SJSA1 (cell line): ENCODE measurements at regions not wholly inside any gene's neighbourhood (a gene's known extent, or its start where the extent isn't known, plus 50 kb on each side); places are given as distances from the start of the nearest gene placed in this dataset.

Experiments used
- DNase-seq, 2 experiments: peaks; one replicate each; pipeline ENCODE4 v3.0.0-alpha.2; 2015 to 2020; ENCODE audit warnings: low spot score in 2 of 2, low read depth in 1 of 2
- H3K27ac ChIP-seq: fragments of 250-450 bp; sonication (Bioruptor Pico); 2 replicates; pipeline ENCODE4 v1.5.1; 2020; ENCODE audit warnings: mild to moderate bottlenecking, moderate library complexity
- H3K27me3 ChIP-seq: fragments of 250-450 bp; sonication (Bioruptor Pico); replicated peaks from 2 replicates; pipeline ENCODE4 v1.5.1; 2020; ENCODE audit warnings: mild to moderate bottlenecking, moderate library complexity
- H3K36me3 ChIP-seq: fragments of 250-450 bp; sonication (Bioruptor Pico); 2 replicates; pipeline ENCODE4 v1.5.1; 2020; ENCODE audit warnings: mild to moderate bottlenecking
- H3K4me1 ChIP-seq: fragments of 250-450 bp; sonication (Bioruptor Pico); replicated peaks from 2 replicates; pipeline ENCODE4 v1.6.1; 2021; ENCODE audit warnings: mild to moderate bottlenecking
- H3K4me3 ChIP-seq: fragments of 250-450 bp; sonication (Bioruptor Pico); 2 replicates; pipeline ENCODE4 v1.5.1; 2020; ENCODE audit warnings: mild to moderate bottlenecking
- H3K9me3 ChIP-seq: fragments of 250-450 bp; sonication (Bioruptor Pico); replicated peaks from 2 replicates; pipeline ENCODE4 v1.5.1; 2020; ENCODE audit warnings: mild to moderate bottlenecking

DNA sequence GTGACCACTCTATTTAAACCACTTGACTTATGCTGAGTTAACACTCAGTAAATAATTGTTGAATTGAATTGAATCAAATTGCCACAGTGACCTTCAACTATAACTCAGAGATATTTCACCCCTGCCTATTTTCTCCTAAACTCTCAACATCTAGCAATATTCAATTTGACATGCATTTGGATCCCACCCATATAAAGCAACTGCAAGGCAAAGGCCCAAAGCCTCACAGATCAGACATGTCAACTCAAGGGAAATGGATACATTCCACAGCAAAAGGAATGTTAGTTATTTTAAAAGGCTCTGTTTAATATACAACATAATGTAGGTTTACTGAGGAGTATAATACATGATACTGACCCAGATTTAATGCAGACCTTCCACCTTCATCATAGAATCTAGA lies 107.4 kb downstream of the KCTD12 start:
- Histone ChIP-seq H3K4me1 (no peaks in the 10 kb centered on the region), H3K9me3 (no peaks in the 10 kb centered on the region), H3K27me3 (no peaks in the 10 kb centered on the region), H3K36me3 (no peaks in the 10 kb centered on the region), H3K4me3 (no peak overlapping the region), H3K27ac (no peak overlapping the region)
- no peak for DNase-seq

DNA sequence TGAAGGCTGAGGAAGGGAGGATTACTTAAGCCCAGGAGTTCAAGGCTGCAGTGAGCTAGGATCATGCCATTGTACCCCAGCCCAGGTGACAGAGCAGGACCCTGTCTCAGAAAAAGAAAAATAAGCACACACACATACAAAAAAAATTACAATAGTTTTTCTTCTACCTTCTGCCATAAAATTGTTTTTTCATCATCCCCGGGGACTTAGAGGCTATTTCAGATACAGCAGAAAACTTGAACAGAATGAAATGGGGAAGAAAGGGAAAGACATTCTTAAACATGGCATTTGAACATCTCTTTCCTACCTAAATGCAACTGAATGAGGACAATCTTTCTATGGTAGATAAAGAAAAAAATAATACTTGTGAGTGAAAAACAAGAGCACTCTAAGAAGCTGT lies 109.1 kb downstream of the KCTD12 start:
- no peak for DNase-seq
- Histone ChIP-seq H3K9me3 (no peaks in the 10 kb centered on the region), H3K27me3 (no peaks in the 10 kb centered on the region), H3K27ac (no peak overlapping the region), H3K4me1 (no peaks in the 10 kb centered on the region), H3K36me3 (no peaks in the 10 kb centered on the region), H3K4me3 (no peak overlapping the region)

DNA sequence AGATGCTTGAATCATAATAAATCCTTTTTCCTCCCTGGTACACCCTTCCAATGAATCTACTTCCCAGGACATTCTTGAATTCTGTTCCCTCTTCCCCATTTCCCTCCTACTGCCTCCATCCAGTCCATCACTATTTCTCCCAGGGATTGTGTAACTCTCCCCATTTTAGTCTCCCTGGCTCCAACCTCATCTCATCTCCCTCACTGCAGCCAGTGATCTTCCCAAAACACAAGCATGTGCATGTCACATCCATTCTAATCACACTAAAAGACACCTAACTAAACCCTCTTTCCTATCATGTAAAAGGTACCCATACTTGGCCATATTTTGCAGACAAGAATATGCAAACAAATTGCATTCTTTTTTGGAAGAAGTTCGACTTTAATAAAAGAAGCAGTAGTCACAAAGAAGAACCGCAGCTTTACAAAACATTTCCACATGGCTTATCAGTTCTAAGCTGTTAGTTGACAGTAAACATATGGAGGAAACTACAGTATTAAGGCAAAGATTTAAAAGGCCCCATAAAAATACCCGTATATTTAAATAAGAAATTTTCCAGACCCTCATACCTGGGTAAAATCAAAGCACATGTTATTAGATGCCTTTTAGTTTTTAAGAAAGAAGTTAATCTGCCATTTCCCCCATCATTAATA lies 111.0 kb downstream of the KCTD12 start:
- no peak for DNase-seq
- H3K9me3 ChIP-seq = no peaks in the 10 kb centered on the region
- no peak overlapping the region for H3K4me3 ChIP-seq
- H3K4me1 ChIP-seq = no peaks in the 10 kb centered on the region
- no peaks in the 10 kb centered on the region for H3K27me3 ChIP-seq
- no peaks in the 10 kb centered on the region for H3K36me3 ChIP-seq
- no peak overlapping the region for H3K27ac ChIP-seq

DNA sequence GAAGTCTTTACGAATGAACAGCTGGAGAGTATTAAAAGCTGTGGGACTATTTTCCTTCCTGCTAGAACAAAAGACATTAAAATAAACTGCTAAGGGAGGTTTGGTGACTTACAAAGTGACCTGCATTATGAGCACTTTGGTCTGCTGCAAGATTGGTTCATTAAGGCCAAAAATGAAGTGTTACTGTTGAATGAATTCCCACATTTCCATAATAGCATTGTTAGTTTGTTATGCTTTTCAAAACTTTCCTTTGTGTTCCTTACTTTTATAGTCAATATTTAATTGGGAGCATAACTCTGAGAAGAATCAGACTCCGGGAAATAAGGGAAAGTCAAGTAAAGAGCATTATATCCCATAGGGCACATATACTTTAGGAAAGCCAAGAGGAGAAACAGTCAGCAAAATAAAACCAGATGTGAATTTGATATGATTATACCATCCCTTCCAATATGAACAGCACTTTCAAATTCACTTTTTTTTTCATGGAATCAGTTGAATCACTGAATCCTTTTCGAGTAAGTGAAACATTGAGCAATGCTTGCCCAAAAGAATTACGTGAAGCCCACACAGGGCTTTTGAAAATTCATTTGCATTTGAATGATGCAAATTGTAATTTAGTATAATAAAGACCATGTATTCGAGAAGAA lies 112.6 kb downstream of the KCTD12 start:
- Histone ChIP-seq H3K4me1 (no peaks in the 10 kb centered on the region), H3K4me3 (no peak overlapping the region), H3K27ac (no peak overlapping the region), H3K36me3 (no peaks in the 10 kb centered on the region), H3K27me3 (no peaks in the 10 kb centered on the region), H3K9me3 (no peaks in the 10 kb centered on the region)
- no peak for DNase-seq

DNA sequence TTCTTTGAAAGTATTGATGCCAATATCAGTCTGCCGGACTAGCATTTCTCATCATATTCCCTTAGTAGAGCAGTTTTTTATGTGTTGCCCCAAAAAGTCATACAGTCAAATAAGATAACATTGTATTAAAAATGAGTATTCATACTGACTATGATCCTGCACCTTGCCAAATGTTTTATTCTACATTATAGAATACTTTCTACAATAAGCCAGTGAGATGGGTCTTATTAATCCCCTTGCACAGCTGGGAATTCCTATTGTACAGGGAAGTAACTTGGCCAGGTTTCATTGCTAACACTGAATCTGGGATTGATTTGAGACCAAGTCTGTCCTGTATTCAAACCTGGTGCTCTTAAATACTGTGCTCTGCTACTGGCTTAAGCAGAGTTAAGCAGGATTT lies 114.0 kb downstream of the KCTD12 start:
- DNase-seq = no peak
- Histone ChIP-seq H3K4me3 (no peak overlapping the region), H3K36me3 (no peaks in the 10 kb centered on the region), H3K4me1 (no peaks in the 10 kb centered on the region), H3K27me3 (no peaks in the 10 kb centered on the region), H3K9me3 (no peaks in the 10 kb centered on the region), H3K27ac (no peak overlapping the region)

DNA sequence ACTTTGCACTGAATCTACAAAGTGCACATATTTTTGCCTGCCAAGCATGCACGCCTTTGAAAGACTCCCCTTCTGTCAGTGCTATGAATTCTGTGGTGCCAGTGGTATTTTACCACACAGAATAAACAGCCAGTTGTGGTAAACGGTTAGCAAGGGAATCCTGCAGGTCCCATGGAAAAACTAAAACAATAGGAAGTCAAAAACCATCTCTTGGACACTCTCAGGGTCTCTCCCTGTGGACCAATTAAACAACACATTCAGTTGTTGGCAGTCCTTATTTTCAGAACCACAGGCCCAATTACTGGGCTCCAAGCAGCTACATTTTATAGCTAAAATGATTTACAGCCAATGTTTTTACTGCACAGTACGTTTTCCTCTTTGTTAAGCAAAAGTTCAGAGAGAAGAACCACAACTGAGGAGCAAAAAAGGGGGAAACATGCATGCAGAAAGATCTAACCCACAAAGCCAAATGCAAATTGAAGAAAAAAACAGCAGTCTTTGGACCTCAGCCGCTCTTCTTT lies 116.9 kb downstream of the KCTD12 start:
- H3K4me1 ChIP-seq = no peaks in the 10 kb centered on the region
- H3K36me3 ChIP-seq = no peaks in the 10 kb centered on the region
- H3K9me3 ChIP-seq = no peaks in the 10 kb centered on the region
- no peak overlapping the region for H3K27ac ChIP-seq
- H3K27me3 ChIP-seq = no peaks in the 10 kb centered on the region
- no peak overlapping the region for H3K4me3 ChIP-seq
- peak in 1 of 2 experiments; percentile 6 for DNase-seq

DNA sequence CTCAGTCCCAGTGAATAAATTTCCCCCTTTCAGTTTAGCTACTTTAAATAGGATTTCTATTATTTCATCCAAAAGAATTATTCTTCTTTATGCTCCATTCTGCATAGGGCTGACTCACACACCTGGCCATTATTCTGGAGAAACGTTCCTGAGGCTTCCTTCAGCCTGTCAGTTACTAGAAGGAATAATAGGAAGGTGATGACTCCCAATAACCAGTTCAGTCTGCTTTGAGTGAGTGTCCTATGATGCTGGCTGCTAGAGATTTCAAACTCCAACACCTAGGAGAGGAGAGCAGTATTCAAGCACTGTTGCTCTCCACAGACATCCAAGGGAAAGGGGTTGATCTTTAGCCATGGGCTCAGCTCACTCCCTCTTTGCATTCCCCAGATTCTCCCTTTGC lies 117.8 kb downstream of the KCTD12 start:
- DNase-seq = no peak
- H3K4me1 ChIP-seq = no peaks in the 10 kb centered on the region
- H3K9me3 ChIP-seq = no peaks in the 10 kb centered on the region
- H3K27ac ChIP-seq = no peak overlapping the region
- no peaks in the 10 kb centered on the region for H3K27me3 ChIP-seq
- H3K36me3 ChIP-seq = no peaks in the 10 kb centered on the region
- H3K4me3 ChIP-seq = no peak overlapping the region

DNA sequence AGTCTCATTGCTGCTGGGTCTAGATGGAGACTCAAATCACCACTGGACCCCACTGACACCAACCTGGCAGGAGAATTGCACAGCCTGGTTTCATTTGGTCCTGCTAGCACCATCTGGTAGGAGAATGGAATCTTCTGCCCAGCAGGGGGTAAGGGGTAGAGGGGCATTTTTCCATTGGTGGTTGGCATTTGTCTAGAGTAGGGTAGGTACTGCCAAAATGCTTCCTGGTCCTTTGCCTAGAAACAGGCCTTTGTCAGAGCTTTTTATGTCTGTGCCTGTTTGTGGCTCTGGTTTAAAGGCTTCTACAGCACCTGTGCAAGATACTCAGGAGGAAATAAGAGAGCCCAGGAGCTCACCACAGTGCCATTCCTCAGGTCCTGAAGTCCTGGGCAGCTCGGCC lies 121.3 kb downstream of the KCTD12 start:
- DNase-seq = no peak
- no peaks in the 10 kb centered on the region for H3K4me1 ChIP-seq
- no peaks in the 10 kb centered on the region for H3K36me3 ChIP-seq
- H3K27me3 ChIP-seq = no peaks in the 10 kb centered on the region
- H3K9me3 ChIP-seq = no peaks in the 10 kb centered on the region
- H3K27ac ChIP-seq = no peak overlapping the region
- no peak overlapping the region for H3K4me3 ChIP-seq

DNA sequence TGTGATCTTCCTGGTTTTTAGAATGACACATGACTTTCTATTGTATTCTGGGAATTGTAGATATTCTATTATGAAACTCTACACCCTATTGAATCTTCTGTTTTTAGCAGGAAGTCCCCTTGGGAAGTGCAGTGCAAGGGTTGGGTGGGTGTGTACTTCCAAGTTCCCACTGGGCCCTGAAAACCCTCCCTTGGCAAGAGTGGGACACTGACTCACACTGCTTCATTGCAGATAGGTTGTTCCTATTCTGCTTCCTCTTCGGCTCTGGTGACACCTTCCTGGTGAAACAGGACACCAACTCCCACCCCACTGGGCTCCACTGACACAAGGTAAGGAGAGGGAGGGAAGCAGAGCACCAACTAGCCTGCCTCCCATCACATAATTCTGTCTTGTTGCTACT lies 121.8 kb downstream of the KCTD12 start:
- Histone ChIP-seq H3K9me3 (no peaks in the 10 kb centered on the region), H3K4me3 (no peak overlapping the region), H3K4me1 (no peaks in the 10 kb centered on the region), H3K27me3 (no peaks in the 10 kb centered on the region), H3K27ac (no peak overlapping the region), H3K36me3 (no peaks in the 10 kb centered on the region)
- DNase-seq = no peak

DNA sequence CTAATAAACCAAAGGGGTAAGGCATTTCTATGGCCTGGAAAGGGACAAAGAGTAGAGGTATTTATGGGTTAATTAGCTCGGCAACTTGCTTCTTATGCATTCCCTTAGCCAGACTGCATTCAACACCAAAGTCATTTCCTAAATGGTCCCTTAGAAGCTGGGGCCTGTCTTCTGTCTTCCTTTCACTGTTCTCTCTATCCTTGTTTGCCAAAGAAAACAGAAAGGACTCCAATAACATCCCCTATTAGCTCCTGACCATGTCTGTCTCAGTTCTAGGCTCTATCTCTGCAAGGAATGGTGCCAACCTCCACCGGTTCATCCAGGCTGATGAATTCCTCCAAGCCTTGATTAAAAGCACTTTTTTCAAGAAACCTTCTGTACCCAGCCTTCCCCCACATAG lies 123.5 kb downstream of the KCTD12 start:
- DNase-seq = no peak
- Histone ChIP-seq H3K36me3 (no peaks in the 10 kb centered on the region), H3K9me3 (no peaks in the 10 kb centered on the region), H3K27ac (no peak overlapping the region), H3K27me3 (no peaks in the 10 kb centered on the region), H3K4me1 (no peaks in the 10 kb centered on the region), H3K4me3 (no peak overlapping the region)

DNA sequence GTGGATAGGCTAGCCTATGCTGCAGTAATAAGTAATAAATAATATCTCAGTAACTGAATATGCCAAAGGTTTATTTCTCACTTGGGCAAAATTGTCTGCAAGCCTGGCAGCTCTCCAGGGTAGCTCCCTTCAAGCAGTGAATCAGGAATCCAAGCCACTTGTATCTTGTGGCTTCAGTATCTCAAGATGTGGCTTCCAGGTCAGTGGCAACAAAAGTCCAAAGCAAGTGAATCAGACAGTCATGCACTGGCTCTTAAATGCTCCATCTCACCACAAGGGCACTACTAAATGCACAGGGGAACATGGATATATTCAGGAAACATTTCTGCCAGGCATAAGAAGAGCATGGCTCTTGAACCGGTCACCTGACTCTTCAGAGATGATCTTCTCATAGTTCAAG lies 126.3 kb downstream of the KCTD12 start:
- Histone ChIP-seq H3K4me3 (no peak overlapping the region), H3K36me3 (no peaks in the 10 kb centered on the region), H3K27me3 (no peaks in the 10 kb centered on the region), H3K9me3 (no peaks in the 10 kb centered on the region), H3K27ac (no peak overlapping the region), H3K4me1 (no peaks in the 10 kb centered on the region)
- DNase-seq = no peak

DNA sequence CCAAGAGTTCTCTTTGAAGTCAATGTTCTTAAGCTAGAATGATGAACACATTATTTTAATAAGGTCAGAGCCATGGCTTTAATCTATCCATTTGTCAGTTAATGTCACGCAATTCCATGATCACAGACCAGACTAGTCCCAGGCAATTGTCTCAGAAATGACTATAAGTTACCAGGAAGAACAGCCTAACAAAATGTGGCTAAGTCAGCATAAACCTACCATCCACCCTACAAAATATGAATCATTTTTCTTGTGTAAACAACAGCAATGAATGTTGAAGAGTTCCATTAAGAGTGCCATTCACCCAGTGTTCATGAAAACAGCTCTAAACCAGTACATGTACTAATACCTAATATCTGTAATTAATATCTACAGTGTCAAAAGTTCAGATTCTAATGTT lies 127.5 kb downstream of the KCTD12 start:
- Histone ChIP-seq H3K4me1 (no peaks in the 10 kb centered on the region), H3K27ac (no peak overlapping the region), H3K36me3 (no peaks in the 10 kb centered on the region), H3K4me3 (no peak overlapping the region), H3K27me3 (no peaks in the 10 kb centered on the region), H3K9me3 (no peaks in the 10 kb centered on the region)
- no peak for DNase-seq

DNA sequence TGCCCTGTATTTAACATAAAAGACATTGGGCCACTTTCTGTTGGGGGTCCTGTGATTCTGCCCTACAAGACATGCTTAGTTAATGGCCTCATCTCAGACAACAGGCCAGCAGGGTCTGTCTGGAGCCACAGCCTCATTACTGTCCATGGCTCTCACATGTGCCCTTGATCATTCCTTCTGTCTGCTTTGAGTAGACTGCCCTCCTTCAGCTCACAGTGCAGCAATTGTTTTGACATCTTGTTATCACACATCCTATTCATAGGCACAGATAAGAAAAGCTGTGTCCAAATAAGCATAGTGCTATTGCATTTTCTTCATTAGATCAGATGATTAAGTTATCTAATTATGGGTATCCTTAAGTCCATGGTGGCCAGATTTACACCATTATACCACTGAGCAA lies 127.9 kb downstream of the KCTD12 start:
- H3K27ac ChIP-seq = no peak overlapping the region
- no peaks in the 10 kb centered on the region for H3K36me3 ChIP-seq
- no peak overlapping the region for H3K4me3 ChIP-seq
- no peaks in the 10 kb centered on the region for H3K9me3 ChIP-seq
- H3K27me3 ChIP-seq = no peaks in the 10 kb centered on the region
- no peaks in the 10 kb centered on the region for H3K4me1 ChIP-seq
- no peak for DNase-seq

DNA sequence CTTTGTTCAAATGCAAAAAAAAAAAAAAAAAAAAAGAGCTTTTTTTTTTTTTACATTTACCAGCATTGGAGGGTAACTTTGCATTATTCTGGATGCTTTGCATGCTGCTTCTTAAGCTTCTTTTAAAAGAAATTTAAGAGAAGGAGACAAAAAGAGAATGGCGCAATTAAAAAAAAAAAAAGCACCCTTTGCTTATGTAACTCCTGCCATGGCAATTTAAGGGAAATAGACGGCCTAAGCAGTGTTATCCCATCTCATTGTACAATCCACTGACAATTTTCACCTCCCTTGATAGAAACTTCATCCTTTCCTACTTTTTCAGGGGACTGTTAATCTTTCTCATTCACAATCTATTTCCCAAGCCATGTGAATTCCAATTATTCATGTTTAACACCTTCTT lies 129.8 kb downstream of the KCTD12 start:
- Histone ChIP-seq H3K27ac (no peak overlapping the region), H3K4me1 (no peaks in the 10 kb centered on the region), H3K36me3 (no peaks in the 10 kb centered on the region), H3K27me3 (no peaks in the 10 kb centered on the region), H3K9me3 (no peaks in the 10 kb centered on the region), H3K4me3 (no peak overlapping the region)
- DNase-seq = no peak

DNA sequence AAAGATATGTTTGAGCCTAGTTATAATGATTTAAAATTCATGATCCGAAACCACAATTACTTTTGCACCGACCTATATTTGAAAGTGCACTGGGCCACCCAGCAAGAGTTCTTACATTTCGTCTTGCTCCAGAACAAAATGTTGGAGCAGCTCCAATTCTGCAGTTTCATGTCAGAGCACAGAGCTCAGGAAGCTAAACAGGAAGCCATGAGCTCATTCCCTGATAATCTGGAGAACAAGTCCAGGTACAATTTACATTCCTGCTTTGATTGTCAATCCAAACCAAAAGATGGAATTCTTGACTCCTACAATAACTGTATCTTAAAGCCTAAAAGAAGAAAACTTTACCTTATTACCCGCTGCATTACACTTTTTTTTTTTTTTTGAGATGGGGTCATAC lies 131.8 kb downstream of the KCTD12 start:
- H3K27ac ChIP-seq = no peak overlapping the region
- H3K36me3 ChIP-seq = no peaks in the 10 kb centered on the region
- no peaks in the 10 kb centered on the region for H3K4me1 ChIP-seq
- DNase-seq = peak in 1 of 2 experiments; percentile 5
- no peaks in the 10 kb centered on the region for H3K27me3 ChIP-seq
- no peak overlapping the region for H3K4me3 ChIP-seq
- H3K9me3 ChIP-seq = no peaks in the 10 kb centered on the region
